ENCODE measurements at regions not wholly inside any gene's neighbourhood (a gene's known extent, or its start where the extent isn't known, plus 50 kb on each side); places are given as distances from the start of the nearest gene placed in this dataset.
"Not testable (repeated sequence)": the region's sequence is repeated elsewhere in the genome, so short reads cannot be mapped to it uniquely, and the experiment has no call there.

DNA sequence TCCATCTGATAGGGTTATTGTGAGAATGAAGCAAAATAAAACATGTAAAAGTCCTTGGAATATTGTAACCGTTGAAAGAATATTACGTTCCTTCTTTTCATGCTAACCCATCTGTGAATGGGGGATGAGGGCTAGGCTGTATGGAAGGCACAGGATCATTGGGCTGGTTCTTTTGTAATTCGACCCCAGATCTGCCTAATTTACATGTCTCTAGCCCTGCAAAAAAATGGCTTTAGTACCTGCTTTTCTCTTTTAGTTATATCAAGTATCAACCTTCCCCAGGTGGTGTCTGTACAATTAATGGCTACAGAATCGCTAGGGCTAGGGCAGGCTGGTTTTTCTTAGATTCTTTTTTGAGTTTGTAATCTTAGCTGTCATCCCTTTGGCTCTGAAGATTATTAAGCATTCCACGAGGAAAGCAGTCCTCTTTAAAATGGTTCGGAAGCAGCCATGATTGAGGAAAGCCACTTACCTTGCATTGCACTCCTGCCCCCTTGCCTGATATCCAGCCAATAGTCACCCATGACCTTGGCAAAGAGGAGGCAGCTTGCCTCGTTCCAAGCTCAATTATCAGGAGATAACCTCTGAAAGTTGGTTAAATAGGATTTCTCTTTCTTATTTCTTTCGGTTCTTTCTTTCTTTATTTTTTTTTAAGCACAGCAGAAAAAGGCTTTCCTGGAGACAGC, 153.9 kb upstream of the ZKSCAN2 start:
- Mint-ChIP-seq H3K4me1 (no peaks in the 10 kb centered on the region), H3K27me3 (no peaks in the 10 kb centered on the region), H3K36me3 (ENCODE audit: low read depth) (no peaks in the 10 kb centered on the region), H3K27ac (no peak overlapping the region), H3K9me3 (no peaks in the 10 kb centered on the region), H3K4me3 (no peak overlapping the region)
- no peak for DNase-seq
- ChIA-PET POLR2A (no interaction called here), CTCF (no interaction called here)

DNA sequence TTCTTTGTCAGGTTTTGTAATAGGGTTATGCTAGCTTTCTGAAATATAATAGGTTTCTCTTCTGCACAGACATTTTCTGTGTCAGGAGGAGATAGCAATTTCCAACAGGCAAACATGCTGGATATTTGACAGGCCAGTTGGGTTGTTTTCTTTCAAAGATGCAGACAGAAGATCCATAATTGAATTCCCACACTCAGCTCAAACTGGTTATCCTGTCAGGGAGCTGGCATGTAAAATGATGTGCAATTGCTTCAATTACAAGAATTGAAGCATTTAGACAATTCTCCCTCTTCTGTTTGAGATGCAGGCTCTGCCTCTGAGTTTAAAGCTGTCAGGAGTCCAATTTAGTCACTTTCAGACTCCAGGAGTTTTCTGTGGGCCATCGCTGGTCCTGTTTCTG, 146.2 kb upstream of the ZKSCAN2 start:
- H3K27ac Mint-ChIP-seq, result no peak overlapping the region
- H3K27me3 Mint-ChIP-seq, result no peaks in the 10 kb centered on the region
- H3K4me1 Mint-ChIP-seq, result no peaks in the 10 kb centered on the region
- no peaks in the 10 kb centered on the region for H3K36me3 Mint-ChIP-seq (ENCODE audit: low read depth)
- CTCF ChIA-PET, result no interaction called here
- no peak overlapping the region for H3K4me3 Mint-ChIP-seq
- no peak for DNase-seq
- POLR2A ChIA-PET, result no interaction called here
- peaks cover 4% of the 10 kb centered on the region for H3K9me3 Mint-ChIP-seq

DNA sequence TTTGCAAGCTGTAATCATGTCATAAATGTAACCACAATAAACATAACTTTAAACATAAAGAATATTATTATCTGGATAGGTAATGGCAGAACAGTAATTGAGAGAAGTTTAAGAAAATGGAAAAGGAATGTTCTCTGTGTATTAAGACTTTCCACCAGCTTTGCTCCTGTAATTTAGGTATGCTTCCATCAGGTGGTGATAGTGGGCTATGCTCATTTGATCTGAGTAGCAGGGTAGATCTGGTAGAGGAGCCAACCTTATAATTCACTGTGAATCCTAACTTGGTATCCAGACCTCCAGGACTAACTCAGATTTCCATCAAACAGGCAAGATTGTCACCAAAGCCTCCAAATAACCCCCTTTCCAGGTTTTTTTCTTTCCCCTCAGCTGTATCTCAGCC, 137.9 kb upstream of the ZKSCAN2 start:
- H3K4me3 Mint-ChIP-seq, result no peak overlapping the region
- no peaks in the 10 kb centered on the region for H3K27me3 Mint-ChIP-seq
- H3K4me1 Mint-ChIP-seq, result no peaks in the 10 kb centered on the region
- CTCF ChIA-PET, result no interaction called here
- H3K9me3 Mint-ChIP-seq, result peaks cover 6% of the 10 kb centered on the region
- H3K36me3 Mint-ChIP-seq (ENCODE audit: low read depth), result no peaks in the 10 kb centered on the region
- DNase-seq, result no peak
- no peak overlapping the region for H3K27ac Mint-ChIP-seq
- POLR2A ChIA-PET, result no interaction called here

DNA sequence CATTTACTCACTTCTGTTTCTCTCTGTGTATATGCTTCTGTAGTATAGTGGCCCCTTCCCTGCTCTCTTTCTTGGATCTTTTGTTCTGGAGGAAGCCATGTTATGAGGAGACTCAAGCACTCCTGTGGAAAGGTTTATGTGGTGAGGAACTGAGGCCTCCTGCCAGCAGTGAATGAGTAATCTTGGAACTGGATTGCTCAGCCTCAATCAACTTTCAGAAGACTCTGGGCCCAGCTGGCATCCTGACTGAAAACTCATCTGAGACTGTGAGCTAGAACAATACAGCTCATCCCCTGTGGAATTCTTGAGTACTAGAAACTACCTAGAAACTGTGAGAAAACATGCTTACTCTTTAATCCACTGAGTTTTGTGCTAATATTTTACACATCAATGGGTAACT, 133.1 kb upstream of the ZKSCAN2 start:
- ChIA-PET POLR2A (no interaction called here), CTCF (no interaction called here)
- Mint-ChIP-seq H3K27me3 (no peaks in the 10 kb centered on the region), H3K4me1 (no peaks in the 10 kb centered on the region), H3K9me3 (peaks cover 3% of the 10 kb centered on the region), H3K4me3 (no peak overlapping the region), H3K36me3 (ENCODE audit: low read depth) (no peaks in the 10 kb centered on the region), H3K27ac (no peak overlapping the region)
- no peak for DNase-seq

DNA sequence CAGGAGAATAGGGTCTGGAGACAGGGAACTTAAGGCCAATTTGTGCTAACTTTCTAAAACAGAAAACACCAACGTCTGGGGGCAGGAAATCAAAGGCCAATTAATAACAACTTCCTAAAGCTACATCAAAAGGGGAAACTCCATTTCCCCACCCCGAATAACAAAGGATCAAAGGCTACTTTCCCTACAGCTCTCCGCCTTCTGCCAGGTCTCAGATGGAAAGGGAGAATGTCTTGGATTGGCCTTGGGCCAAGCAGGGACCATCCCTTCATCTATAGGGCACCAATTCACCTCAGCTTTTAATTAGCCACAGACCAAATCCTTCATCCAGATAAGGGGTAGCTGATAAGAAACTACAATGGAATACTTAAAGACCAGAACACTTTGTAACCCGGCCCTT, 116.9 kb upstream of the ZKSCAN2 start:
- H3K9me3 Mint-ChIP-seq, result no peaks in the 10 kb centered on the region
- H3K27ac Mint-ChIP-seq, result no peak overlapping the region
- no peaks in the 10 kb centered on the region for H3K27me3 Mint-ChIP-seq
- no peaks in the 10 kb centered on the region for H3K36me3 Mint-ChIP-seq (ENCODE audit: low read depth)
- no peak overlapping the region for H3K4me3 Mint-ChIP-seq
- ChIA-PET CTCF (no interaction called here), POLR2A (no interaction called here)
- no peaks in the 10 kb centered on the region for H3K4me1 Mint-ChIP-seq
- no peak for DNase-seq

DNA sequence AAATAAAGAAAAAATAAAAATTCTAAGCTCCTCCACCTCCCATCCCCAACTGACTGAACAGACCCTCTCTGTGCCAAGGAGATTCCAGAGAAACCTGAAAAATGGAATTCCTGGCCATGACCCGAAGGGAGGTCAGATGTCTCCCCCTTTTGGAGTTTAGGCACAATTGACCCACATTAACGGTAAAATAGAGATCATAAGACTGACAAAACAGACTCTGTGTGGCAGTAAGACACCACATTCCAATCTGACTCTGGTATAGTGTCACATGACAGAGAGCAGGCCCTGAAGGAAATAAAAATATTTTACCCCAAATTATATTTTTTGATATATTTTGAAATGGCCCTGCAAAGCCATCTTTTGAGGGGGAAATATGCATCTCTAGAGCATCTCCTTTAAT, 115.1 kb upstream of the ZKSCAN2 start:
- Mint-ChIP-seq H3K9me3 (no peaks in the 10 kb centered on the region), H3K27me3 (no peaks in the 10 kb centered on the region), H3K4me1 (no peaks in the 10 kb centered on the region), H3K36me3 (ENCODE audit: low read depth) (no peaks in the 10 kb centered on the region), H3K27ac (no peak overlapping the region), H3K4me3 (no peak overlapping the region)
- ChIA-PET POLR2A (no interaction called here), CTCF (no interaction called here)
- no peak for DNase-seq

DNA sequence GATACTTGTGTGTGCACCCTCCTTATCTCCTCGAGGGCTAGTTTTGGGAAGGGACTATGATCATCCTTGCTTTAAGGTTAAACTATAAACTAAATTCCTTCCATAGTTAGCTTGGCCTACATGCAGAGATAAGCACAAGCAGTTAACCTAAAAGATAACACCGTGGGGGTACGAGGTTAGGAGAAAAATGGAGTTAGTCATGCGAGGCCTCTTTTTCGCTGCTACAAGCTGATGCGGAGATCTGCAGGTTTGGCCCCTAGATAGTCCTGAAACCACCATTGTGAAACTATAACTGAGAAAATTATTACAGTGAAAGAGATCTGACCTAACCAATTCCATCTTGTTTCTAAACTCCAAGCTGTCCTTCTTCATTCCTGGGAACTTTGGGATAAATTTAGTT, 113.7 kb upstream of the ZKSCAN2 start:
- Mint-ChIP-seq H3K4me1 (no peaks in the 10 kb centered on the region), H3K27ac (no peak overlapping the region), H3K9me3 (no peaks in the 10 kb centered on the region), H3K27me3 (no peaks in the 10 kb centered on the region), H3K4me3 (no peak overlapping the region), H3K36me3 (ENCODE audit: low read depth) (no peaks in the 10 kb centered on the region)
- ChIA-PET CTCF (no interaction called here), POLR2A (no interaction called here)
- no peak for DNase-seq

DNA sequence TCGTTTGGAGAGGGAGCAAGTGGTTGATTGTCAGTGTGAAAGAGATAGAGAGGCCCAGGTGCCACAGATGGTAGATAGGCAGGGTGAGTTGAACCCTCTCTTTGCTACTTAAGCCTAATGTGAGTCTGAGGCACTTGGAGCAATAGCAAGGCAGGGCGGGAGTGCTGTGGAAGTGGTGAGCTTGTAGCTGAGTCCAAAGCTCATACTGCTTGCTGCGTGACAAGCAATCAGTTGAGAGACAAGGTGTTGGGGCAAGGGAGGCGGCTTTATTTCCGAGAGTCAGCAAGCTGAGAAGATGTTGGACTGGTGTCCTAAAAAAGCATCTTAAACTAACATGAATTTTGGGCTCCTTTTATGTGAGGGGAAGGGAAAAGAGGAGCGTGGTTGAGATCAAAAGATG, 112.9 kb upstream of the ZKSCAN2 start:
- DNase-seq, result no peak
- Mint-ChIP-seq H3K36me3 (ENCODE audit: low read depth) (no peaks in the 10 kb centered on the region), H3K27me3 (no peaks in the 10 kb centered on the region), H3K4me1 (no peaks in the 10 kb centered on the region), H3K27ac (no peak overlapping the region), H3K4me3 (no peak overlapping the region), H3K9me3 (no peaks in the 10 kb centered on the region)
- CTCF ChIA-PET, result no interaction called here
- POLR2A ChIA-PET, result no interaction called here

DNA sequence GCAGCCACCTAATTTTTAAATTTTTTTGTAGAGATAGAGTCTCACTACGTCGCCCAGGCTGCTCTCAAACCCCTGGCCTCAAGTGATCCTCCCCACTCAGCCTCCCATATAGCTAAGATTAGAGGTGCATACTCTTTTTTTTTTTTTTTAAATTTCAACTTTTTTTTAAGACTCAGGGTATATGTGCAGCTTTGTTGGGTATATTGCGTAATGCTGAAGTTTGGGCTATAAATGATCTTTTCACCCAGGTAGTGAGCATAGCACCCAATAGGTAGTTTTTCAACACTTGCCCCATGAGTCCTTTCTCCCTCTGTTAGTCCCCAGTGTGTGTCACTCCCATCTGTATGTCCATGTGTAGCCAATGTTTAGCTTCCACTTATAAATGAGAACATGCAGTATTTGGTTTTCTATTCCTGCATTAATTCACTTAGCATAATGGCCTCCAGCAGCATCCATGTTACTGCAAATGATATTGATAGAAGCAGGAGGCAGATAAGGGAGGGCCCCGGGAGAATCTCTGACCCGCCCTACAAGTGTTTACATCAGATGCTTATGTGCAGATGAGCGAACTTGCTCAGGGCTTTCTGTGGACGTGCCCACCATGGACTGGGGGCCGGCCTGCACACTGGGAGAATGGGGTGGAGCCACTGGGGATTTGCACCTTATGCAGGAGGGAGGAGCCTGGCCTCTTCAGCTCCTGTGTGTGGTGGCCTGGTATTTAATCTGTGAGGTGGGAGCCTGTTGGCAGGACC, 110.3 kb upstream of the ZKSCAN2 start:
- no peaks in the 10 kb centered on the region for H3K4me1 Mint-ChIP-seq
- H3K27me3 Mint-ChIP-seq, result no peaks in the 10 kb centered on the region
- no peaks in the 10 kb centered on the region for H3K9me3 Mint-ChIP-seq
- no peaks in the 10 kb centered on the region for H3K36me3 Mint-ChIP-seq (ENCODE audit: low read depth)
- ChIA-PET POLR2A (no interaction called here), CTCF (interaction anchor here (0.5 kb wide), 1 partner anchor 79 kb away, joined by 3 read pairs; no protein-coding TSS in a partner anchor)
- H3K4me3 Mint-ChIP-seq, result no peak overlapping the region
- no peak for DNase-seq
- H3K27ac Mint-ChIP-seq, result no peak overlapping the region

DNA sequence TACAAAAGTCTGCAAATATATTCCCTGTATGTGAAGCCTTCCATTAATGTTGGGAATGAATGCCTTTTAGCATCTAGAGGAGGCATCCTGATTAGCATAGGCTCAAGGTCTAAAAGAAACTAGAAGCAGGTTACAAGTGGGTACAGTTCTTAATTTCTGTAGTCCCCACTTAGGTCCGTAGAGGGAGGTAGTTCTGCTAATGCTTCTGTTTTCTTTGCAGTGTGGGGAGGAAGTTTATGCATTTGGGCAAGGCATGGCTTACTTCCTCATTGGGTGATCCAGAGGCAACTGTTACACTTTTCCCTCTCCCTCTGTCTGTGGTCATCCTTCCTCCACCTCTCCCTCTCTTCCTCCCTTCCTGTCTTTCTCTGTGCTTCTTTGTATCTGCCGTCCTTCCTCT, 108.4 kb upstream of the ZKSCAN2 start:
- ChIA-PET CTCF (no interaction called here), POLR2A (no interaction called here)
- DNase-seq, result no peak
- Mint-ChIP-seq H3K27ac (no peak overlapping the region), H3K27me3 (no peaks in the 10 kb centered on the region), H3K9me3 (no peaks in the 10 kb centered on the region), H3K4me3 (no peak overlapping the region), H3K4me1 (no peaks in the 10 kb centered on the region), H3K36me3 (ENCODE audit: low read depth) (no peaks in the 10 kb centered on the region)

DNA sequence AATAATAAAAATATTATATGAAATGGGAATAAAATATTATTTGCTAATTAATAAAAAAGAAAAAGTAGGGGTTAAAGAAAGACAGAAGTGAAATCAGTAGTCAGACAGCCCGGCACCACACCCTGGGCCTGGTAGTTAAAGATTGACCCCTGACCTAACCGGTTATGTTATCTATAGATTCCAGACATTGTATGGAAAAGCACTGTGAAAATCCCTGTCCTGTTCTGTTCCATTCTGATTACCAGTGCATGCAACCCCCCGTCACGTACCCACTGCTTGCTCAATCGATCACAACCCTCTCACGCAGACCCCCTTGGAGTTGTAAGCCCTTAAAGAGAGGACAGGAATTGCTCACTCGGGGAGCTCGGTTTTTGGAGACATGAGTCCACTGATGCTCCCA, 101.9 kb upstream of the ZKSCAN2 start:
- DNase-seq, result not testable (repeated sequence)

DNA sequence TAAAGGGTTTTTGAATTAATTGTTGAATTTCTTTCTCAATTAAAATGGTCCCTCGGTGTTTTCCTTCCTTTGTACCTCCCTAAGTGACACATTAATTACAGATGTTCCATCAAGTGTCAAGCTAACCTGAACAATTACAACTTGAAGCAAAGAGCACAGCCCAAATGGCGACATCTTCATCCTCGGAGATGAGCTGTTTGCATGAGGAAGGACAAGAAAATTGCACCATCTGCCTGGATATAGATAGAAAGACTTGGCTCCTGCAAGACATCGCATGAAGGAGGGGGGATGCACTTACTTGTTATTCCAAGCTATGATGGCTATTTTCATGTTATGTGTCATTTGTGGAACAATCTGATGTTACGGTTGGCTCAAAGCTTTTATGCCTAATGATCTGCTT, 86.4 kb upstream of the ZKSCAN2 start:
- ChIA-PET POLR2A (no interaction called here), CTCF (no interaction called here)
- Mint-ChIP-seq H3K27ac (no peak overlapping the region), H3K4me3 (no peak overlapping the region), H3K9me3 (no peaks in the 10 kb centered on the region), H3K27me3 (no peaks in the 10 kb centered on the region), H3K36me3 (ENCODE audit: low read depth) (no peaks in the 10 kb centered on the region), H3K4me1 (no peaks in the 10 kb centered on the region)
- no peak for DNase-seq

More for the DNA sequence above, 101.9 kb upstream of the ZKSCAN2 start:
- POLR2A ChIA-PET; H3K27ac Mint-ChIP-seq; H3K27me3 Mint-ChIP-seq; H3K4me3 Mint-ChIP-seq; H3K4me1 Mint-ChIP-seq; H3K9me3 Mint-ChIP-seq; CTCF ChIA-PET; H3K36me3 Mint-ChIP-seq (ENCODE audit: low read depth): not testable (repeated sequence)

DNA sequence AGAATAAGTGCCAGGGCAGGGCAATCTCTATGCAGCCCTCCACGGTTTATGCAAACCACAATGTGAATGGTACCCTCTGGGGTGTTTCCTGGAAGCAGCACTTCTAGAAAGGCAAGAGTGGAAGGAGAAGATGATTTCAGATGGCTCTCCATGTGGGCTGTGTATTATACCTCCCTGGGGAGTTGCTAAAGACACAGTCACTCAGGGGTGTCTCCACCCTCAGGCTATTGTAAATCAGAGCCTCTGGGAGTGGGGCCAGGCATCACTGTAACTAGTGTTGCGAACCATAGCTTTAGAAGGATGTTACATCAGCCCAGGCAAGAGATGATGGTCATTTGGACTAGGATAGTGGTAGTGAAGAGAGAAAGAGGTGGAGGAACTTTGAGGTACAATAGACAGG, 83.3 kb upstream of the ZKSCAN2 start:
- no peaks in the 10 kb centered on the region for H3K4me1 Mint-ChIP-seq
- DNase-seq, result no peak
- H3K27me3 Mint-ChIP-seq, result no peaks in the 10 kb centered on the region
- no peak overlapping the region for H3K27ac Mint-ChIP-seq
- H3K36me3 Mint-ChIP-seq (ENCODE audit: low read depth), result no peaks in the 10 kb centered on the region
- ChIA-PET CTCF (no interaction called here), POLR2A (no interaction called here)
- no peaks in the 10 kb centered on the region for H3K9me3 Mint-ChIP-seq
- no peak overlapping the region for H3K4me3 Mint-ChIP-seq

DNA sequence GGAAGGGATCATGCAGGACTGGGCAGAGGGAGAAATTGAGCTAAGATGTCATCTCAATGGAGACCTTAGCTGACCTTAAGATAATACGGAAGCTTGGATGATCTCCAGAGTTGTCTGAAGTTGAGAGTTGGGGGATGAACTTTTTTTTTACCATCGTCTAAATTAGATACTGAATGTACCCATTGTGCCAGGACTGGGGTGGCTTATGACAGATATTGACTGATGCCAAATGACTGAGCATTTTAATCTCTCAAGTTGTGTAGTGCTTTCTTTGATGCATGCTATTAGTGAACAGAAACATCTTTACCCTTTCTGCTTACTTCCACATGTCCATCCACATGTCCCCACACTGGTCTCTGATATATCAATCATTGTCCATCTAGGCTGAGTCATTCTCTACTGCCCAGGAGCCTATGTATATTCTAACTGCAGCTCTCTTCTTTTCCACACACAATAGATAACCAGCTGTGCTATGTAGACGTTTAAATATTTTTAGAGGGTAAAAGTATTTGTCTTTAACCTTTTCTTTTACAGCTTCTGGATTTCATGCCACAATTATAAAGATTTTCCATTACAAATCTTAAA, 60.2 kb upstream of the ZKSCAN2 start:
- Mint-ChIP-seq H3K27me3 (peaks cover 2% of the 10 kb centered on the region), H3K27ac (no peak overlapping the region), H3K4me1 (no peaks in the 10 kb centered on the region), H3K36me3 (ENCODE audit: low read depth) (no peaks in the 10 kb centered on the region), H3K9me3 (peaks cover 5% of the 10 kb centered on the region), H3K4me3 (no peak overlapping the region)
- POLR2A ChIA-PET, result no interaction called here
- no peak for DNase-seq
- CTCF ChIA-PET, result no interaction called here
